AG08395 (cell line): ENCODE measurements at regions not wholly inside any gene's neighbourhood (a gene's known extent, or its start where the extent isn't known, plus 50 kb on each side); places are given as distances from the start of the nearest gene placed in this dataset.
"Not testable (repeated sequence)": the region's sequence is repeated elsewhere in the genome, so short reads cannot be mapped to it uniquely, and the experiment has no call there.

Source experiments
- DNase-seq: peaks from one replicate; pipeline ENCODE4 v3.0.0; 2012; ENCODE audit warnings: mixed read lengths, low spot score

- DNase-seq: no peak
Observed at GRCh38 chr14:49367696-49368095, 218.5 kb downstream of the RPS29 start.

GRCh38 chr14:49366416-49366815 lies 219.8 kb downstream of the RPS29 start:
- no peak for DNase-seq

- DNase-seq: no peak
Observed at GRCh38 chr14:49364752-49365117, 221.4 kb downstream of the RPS29 start.

DNA sequence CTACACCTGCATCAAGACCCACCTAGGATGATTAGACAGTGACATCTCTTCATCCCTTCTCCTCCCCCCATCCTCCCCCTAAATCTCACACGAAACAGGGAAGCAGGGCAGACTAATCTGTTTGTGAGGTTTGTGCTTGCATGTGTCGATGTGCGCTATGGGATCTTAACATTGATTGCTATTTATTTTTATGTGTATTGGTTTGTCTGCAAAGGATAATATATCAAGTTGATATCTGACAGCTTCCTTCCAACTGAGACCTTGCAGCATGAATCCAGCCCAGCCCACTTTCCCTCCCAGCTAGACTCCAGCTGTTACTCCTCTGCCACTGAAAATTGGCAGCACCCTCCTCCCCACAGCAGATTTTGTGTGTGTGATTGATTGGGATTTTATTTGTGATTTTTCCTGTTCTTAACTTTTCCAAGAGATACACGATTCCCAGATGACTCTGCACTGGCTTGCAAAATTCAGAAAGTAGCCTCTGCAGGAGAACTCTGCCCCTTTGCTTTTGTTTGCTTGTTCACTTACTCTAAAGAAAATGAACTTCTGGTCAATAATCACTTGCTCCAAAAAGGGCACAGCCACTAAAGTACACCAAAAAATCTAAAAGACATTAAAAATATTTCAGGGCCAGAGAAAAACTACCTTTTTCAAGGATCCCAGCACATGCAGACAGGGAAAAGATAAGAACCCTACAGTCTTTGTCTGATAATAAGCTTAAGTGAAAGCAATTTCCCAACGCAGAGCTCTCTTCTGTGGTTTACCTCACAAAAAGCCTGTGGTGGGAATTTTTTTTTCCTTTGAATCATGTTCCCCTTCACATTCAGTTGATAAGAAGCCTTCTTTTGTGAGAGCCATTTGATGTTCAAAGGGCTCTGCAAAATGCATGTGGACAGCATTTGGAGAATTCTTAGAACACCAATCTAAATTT lies 222.1 kb downstream of the RPS29 start:
- no peak for DNase-seq

DNA sequence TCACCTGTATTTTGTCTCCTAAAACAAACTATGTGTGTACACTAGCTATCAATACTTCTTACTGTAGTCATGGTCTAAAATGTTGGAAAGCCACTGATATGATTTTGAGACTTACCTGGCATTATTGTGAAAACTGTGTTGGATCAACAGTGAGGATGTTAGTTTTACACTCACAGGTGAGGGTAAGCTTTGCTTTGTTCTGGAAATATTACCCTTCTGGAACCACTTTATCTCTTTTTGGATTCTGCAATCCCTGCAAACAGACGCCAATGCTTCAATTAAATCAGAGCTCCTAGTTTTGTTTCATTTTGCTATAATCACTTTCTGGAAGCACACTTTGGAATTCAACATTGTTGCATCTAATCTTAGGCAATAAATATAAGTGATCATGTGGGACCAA lies 223.3 kb downstream of the RPS29 start:
- no peak for DNase-seq

DNA sequence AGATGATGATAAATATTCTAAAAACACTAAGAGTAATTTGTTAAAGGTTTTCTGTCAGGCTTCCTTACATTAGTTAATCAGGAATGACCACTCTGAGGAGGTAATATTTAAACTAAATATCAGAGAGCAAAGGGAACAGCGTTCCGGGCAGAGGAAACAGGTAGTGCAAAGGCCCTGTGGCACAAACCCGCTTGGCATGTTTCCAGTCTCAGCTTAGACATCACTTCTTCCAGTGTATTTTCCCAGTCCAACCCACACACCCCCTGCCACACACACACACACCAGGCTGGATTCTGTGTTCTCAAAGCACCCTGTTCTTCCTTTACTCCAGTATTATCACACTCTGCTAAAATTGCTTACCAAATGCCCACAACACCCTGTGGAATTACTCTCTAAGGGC lies 247.1 kb downstream of the RPS29 start:
- DNase-seq: no peak

DNA sequence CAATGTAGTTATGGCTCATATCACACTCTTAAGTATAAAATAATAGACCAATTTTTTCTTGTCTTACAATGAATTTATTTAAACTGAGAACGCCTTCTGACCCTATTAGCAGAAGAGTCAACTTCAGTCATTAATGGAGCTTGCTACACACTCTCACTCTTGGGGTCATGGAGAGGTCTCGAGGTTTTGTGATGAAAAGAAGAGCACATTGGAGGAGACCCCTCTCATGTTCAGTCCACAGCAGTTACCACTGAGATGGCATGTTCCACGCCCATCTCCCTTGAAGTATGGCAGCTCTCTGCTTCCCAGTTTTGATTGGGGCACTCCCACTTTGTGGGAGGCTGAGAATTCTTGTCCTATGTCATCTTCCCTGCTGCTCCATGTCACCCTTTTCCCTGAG lies 266.4 kb downstream of the RPS29 start:
- DNase-seq: no peak

- DNase-seq: no peak
Observed at GRCh38 chr14:49315570-49315969, 270.6 kb downstream of the RPS29 start.

- DNase-seq: no peak
Observed at GRCh38 chr14:49314737-49315136, 271.4 kb downstream of the RPS29 start.

- no peak for DNase-seq
Observed at GRCh38 chr14:49313108-49313507, 273.1 kb downstream of the RPS29 start.

- DNase-seq: no peak
Observed at GRCh38 chr14:49310298-49310697, 275.9 kb downstream of the RPS29 start.

DNA sequence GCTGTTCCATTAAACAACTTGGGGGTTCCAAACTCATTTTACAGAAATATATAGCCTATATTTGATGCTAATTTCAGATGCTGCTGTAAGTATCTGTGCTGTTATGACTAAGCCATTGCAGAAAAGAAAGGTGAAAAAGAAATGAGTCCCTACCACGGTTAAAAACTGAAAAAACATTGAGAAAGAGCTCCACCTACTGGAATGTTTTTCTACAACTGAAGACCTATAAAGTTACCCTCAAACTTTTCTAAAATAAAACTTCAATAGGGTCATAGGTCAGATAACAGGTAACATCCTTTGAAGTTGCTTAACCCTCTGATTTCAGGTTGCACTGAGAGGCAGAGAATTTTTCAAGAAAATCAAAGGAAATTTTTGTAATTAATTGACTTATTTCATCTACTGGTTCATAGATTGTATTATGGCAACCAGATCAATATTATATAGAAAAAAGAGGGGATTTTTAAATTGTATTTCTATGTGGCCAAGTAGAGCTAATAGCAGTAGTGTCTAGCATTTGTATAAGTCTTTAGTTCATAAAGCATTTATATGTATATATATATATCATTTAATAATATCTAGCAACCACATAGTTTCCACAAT lies 279.9 kb downstream of the RPS29 start:
- DNase-seq: no peak

GRCh38 chr14:49303946-49304516 lies 282.1 kb downstream of the RPS29 start:
- no peak for DNase-seq

DNA sequence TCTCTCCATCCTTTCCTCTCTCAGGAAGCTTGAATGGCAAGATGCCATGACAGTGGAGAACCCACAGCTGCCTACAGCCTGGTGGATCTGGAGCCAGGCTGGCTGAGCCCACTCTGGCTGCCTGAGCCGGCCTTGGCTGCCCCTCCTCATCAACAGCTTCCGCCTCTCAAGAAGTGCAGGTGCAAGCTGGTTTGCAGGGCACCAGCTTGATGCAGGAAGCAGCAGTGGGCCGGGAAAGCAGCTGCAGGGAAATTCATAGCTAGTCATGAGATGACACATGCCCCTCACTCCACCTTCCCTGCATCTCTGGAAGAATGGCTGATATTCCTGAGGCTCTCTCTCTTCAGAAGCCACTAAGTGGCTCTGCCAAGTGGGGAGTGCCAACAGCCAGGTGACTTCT lies 289.1 kb downstream of the RPS29 start:
- DNase-seq: no peak

DNA sequence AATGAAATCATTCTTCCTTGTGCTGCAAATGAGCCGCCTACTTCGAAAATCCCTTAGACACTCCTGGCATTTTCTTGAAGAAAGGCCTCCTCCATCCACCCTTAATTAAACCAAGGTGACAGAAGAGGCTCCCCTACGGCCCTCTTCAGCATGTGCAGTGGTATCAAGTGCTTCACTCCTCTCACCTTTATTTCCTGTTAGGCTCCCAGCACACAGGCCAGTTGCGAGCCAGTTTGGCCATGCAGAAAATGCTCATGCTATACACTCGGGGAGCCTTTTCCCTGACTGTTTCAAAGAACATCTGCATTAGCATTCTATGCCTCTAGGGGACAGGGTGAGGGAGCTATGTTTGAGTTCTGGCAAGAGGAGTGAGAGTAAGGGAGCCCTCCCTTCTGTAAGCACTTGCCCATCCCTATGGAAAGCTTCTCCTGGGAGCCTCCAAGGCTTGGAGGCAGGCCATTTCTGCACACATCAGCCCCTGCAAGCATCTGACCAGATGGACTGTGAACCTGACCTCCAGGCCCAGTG lies 291.5 kb downstream of the RPS29 start:
- no peak for DNase-seq

- no peak for DNase-seq
Observed at GRCh38 chr14:49287004-49287403, 299.2 kb downstream of the RPS29 start.

- no peak for DNase-seq
Observed at GRCh38 chr14:49286257-49286983, 299.8 kb downstream of the RPS29 start.

DNA sequence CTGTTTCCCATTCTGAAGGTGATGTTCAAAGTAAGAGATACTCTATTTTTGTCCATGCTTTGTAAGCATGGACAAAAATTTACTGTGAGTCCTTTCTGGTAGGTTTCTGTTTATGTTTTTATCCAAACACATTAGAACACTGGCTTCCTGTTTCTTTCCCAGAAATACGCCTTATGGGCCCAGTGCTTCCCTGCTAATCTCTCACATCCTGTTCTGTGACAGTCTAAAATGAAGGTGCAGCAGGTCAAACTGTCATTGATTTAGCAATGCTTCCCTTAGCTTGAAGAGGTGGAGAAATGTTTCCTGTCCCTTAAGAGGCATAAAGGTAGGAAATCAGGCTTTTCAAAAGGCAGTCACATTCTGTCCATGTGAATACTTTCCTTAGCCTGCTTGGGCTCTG lies 305.6 kb downstream of the RPS29 start:
- DNase-seq: no peak

GRCh38 chr14:49250517-49250916 lies 335.7 kb downstream of the RPS29 start:
- no peak for DNase-seq

GRCh38 chr14:49250109-49250508 lies 336.1 kb downstream of the RPS29 start:
- peak; percentile 12 for DNase-seq

DNA sequence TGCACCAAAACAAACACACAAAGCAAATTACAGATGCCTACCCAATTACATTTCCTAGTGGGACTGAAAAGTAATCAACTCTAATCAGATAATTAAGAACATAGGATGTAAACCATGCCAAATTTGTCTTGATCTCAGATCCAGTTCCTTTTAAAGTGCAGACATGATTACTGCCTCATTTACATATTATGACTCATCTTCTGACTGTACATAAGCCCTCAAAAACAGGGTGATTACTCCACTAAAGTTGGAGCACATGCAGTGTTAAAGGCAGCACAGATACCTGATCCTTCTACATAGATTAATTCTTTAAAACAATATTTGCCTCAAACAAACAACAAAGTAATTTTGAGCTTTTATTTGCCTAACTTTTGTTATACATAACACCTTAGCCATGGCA lies 337.2 kb downstream of the RPS29 start:
- DNase-seq: no peak

DNA sequence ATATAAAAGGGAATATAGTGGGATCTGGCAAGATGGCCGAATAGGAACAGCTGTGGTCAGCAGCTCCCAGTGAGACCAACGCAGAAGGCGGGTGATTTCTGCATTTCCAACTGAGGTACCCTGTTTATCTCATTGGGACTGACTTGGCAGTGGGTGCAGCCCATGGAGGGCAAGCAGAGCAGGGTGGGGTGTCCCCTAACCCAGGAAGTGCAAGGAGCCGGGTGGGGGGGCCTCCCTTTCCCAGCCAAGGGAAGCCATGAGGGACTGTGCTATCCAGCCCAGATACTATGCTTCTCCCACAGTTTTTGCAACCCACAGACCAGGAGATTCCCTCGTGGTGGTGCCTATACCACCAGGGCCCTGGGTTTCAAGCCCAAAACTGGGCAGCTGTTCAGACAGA lies 342.4 kb downstream of the RPS29 start:
- not testable (repeated sequence) for DNase-seq
